ENCODE measurements at regions not wholly inside any gene's neighbourhood (a gene's known extent, or its start where the extent isn't known, plus 50 kb on each side); places are given as distances from the start of the nearest gene placed in this dataset.

DNA sequence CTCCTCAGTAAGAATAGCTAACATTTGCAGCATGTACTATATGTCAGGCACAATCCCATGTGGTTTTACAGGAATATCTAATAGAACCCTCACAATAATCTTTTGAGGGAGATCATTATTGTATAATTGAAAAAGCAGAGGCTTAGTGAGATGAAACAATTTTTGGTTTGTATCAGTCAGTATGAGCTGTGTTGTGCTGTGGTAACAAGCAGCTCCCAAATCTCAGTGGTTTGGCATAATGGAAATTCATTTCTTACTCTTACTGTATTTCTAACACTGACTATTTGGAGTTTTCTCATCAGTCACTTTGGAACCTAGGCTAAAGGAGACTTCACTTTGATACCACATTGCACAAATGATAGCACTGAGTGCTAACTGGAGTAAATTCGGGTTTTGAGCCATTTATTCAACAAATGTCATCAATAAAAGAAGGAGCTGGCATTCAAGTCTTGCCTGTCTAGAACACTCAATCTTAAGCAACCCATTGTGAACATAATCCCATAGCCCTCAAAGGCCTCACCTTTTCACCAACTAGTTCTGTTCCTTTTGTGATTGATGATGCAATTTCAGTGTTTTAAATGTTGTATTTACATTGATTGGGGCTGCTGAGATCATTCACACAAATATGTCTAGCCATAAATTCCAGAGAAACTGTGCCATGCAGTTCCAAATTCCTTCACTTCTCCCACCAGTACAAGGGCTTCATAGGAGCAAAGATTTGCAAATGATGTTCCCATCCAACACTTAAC is 441.0 kb downstream of the XYLT1 start:
- H3K4me3 Mint-ChIP-seq = no peak overlapping the region
- H3K27ac Mint-ChIP-seq = no peak overlapping the region
- no peak for DNase-seq (ENCODE audit: low spot score in 2 of 2, unreplicated experiment in 2 of 2)
- peaks cover 9% of the 10 kb centered on the region for H3K9me3 Mint-ChIP-seq
- H3K27me3 Mint-ChIP-seq (ENCODE audit: low read depth) = no peaks in the 10 kb centered on the region
- H3K36me3 Mint-ChIP-seq = no peaks in the 10 kb centered on the region
- H3K4me1 Mint-ChIP-seq = no peaks in the 10 kb centered on the region
- no peak for TF ChIP-seq CTCF (IDR thresholded peaks at IDR 0.05; ENCODE audit: unreplicated experiment)

- H3K27ac Mint-ChIP-seq = no peak overlapping the region
- no peak overlapping the region for H3K4me3 Mint-ChIP-seq
- DNase-seq (ENCODE audit: low spot score in 2 of 2, unreplicated experiment in 2 of 2) = no peak
- H3K9me3 Mint-ChIP-seq = peaks cover 9% of the 10 kb centered on the region
- no peaks in the 10 kb centered on the region for H3K36me3 Mint-ChIP-seq
- TF ChIP-seq CTCF (IDR thresholded peaks at IDR 0.05; ENCODE audit: unreplicated experiment) = no peak
- no peaks in the 10 kb centered on the region for H3K4me1 Mint-ChIP-seq
- H3K27me3 Mint-ChIP-seq (ENCODE audit: low read depth) = no peaks in the 10 kb centered on the region
These were observed 439.1 kb downstream of the XYLT1 start for GRCh38 chr16:17031484-17032268.

- no peak for TF ChIP-seq CTCF (IDR thresholded peaks at IDR 0.05; ENCODE audit: unreplicated experiment)
- H3K36me3 Mint-ChIP-seq = no peaks in the 10 kb centered on the region
- H3K4me3 Mint-ChIP-seq = no peak overlapping the region
- H3K4me1 Mint-ChIP-seq = no peaks in the 10 kb centered on the region
- H3K27ac Mint-ChIP-seq = no peak overlapping the region
- H3K9me3 Mint-ChIP-seq = peaks cover 9% of the 10 kb centered on the region
- H3K27me3 Mint-ChIP-seq (ENCODE audit: low read depth) = no peaks in the 10 kb centered on the region
- DNase-seq (ENCODE audit: low spot score in 2 of 2, unreplicated experiment in 2 of 2) = no peak
These were observed 438.4 kb downstream of the XYLT1 start for GRCh38 chr16:17032332-17032731.

- Mint-ChIP-seq H3K9me3 (no peaks in the 10 kb centered on the region), H3K4me3 (no peak overlapping the region), H3K4me1 (no peaks in the 10 kb centered on the region), H3K27ac (no peak overlapping the region), H3K36me3 (no peaks in the 10 kb centered on the region), H3K27me3 (ENCODE audit: low read depth) (no peaks in the 10 kb centered on the region)
- no peak for DNase-seq (ENCODE audit: low spot score in 2 of 2, unreplicated experiment in 2 of 2)
- TF ChIP-seq CTCF (IDR thresholded peaks at IDR 0.05; ENCODE audit: unreplicated experiment) = no peak
These were observed 436.1 kb downstream of the XYLT1 start for GRCh38 chr16:17034477-17035252.

GRCh38 chr16:17037499-17037898 is 433.3 kb downstream of the XYLT1 start:
- Mint-ChIP-seq H3K36me3 (no peaks in the 10 kb centered on the region), H3K4me3 (no peak overlapping the region), H3K9me3 (no peaks in the 10 kb centered on the region)

More at GRCh38 chr16:17037499-17037898, 433.3 kb downstream of the XYLT1 start:
- Mint-ChIP-seq H3K27ac (no peak overlapping the region), H3K4me1 (no peaks in the 10 kb centered on the region), H3K27me3 (ENCODE audit: low read depth) (peaks cover 6% of the 10 kb centered on the region)
- no peak for DNase-seq (ENCODE audit: low spot score in 2 of 2, unreplicated experiment in 2 of 2)
- no peak for TF ChIP-seq CTCF (IDR thresholded peaks at IDR 0.05; ENCODE audit: unreplicated experiment)
